ENCODE measurements at regions not wholly inside any gene's neighbourhood (a gene's known extent, or its start where the extent isn't known, plus 50 kb on each side); places are given as distances from the start of the nearest gene placed in this dataset.

GRCh38 chr9:28234133-28234893 is 661.0 kb upstream of the C9orf72 start:
- 72 to 73% methylated on average over 6 of the region's 6 CpGs for WGBS, 2 donors
- no peak for TF ChIP-seq CTCF (IDR thresholded peaks at IDR 0.05)
- no peak for TF ChIP-seq POLR2A (IDR thresholded peaks at IDR 0.05)
- no peak for DNase-seq (ENCODE audit: low spot score in 2 of 2)
- intact Hi-C loops (cut with DNase I; ENCODE audit: low total_unique reads), result no loop called here
- no peak overlapping the region for H3K4me3 ChIP-seq (ENCODE audit: low read depth, poor library complexity, severe bottlenecking)

GRCh38 chr9:28234894-28235277 is 661.6 kb upstream of the C9orf72 start:
- intact Hi-C loops (cut with DNase I; ENCODE audit: low total_unique reads), result no loop called here
- DNase-seq (ENCODE audit: low spot score in 2 of 2), result no peak
- TF ChIP-seq CTCF (IDR thresholded peaks at IDR 0.05), result no peak
- no peak for TF ChIP-seq POLR2A (IDR thresholded peaks at IDR 0.05)
- no peak overlapping the region for H3K4me3 ChIP-seq (ENCODE audit: low read depth, poor library complexity, severe bottlenecking)
- 61 to 69% methylated on average over 1 of the region's 1 CpG for WGBS, 2 donors

GRCh38 chr9:28249424-28249823 is 676.1 kb upstream of the C9orf72 start:
- no peak for TF ChIP-seq POLR2A (IDR thresholded peaks at IDR 0.05)
- TF ChIP-seq CTCF (IDR thresholded peaks at IDR 0.05), result no peak
- intact Hi-C loops (cut with DNase I; ENCODE audit: low total_unique reads), result no loop called here
- DNase-seq (ENCODE audit: low spot score in 2 of 2), result no peak
- no peak overlapping the region for H3K4me3 ChIP-seq (ENCODE audit: low read depth, poor library complexity, severe bottlenecking)
- WGBS, 2 donors, result 34 to 43% methylated on average over 2 of the region's 2 CpGs

GRCh38 chr9:28255174-28255573 is 681.9 kb upstream of the C9orf72 start:
- WGBS, 2 donors, result 77 to 78% methylated on average over 3 of the region's 3 CpGs
- intact Hi-C loops (cut with DNase I; ENCODE audit: low total_unique reads), result no loop called here

GRCh38 chr9:28260330-28260729 is 687.0 kb upstream of the C9orf72 start:
- intact Hi-C loops (cut with DNase I; ENCODE audit: low total_unique reads), result no loop called here
- TF ChIP-seq POLR2A (IDR thresholded peaks at IDR 0.05), result no peak
- TF ChIP-seq CTCF (IDR thresholded peaks at IDR 0.05), result no peak

More at GRCh38 chr9:28255174-28255573, 681.9 kb upstream of the C9orf72 start:
- DNase-seq (ENCODE audit: low spot score in 2 of 2), result no peak
- TF ChIP-seq CTCF (IDR thresholded peaks at IDR 0.05), result no peak
- no peak for TF ChIP-seq POLR2A (IDR thresholded peaks at IDR 0.05)
- no peak overlapping the region for H3K4me3 ChIP-seq (ENCODE audit: low read depth, poor library complexity, severe bottlenecking)

GRCh38 chr9:28264368-28264767 is 691.1 kb upstream of the C9orf72 start:
- WGBS, 2 donors, result 87 to 91% methylated on average over 4 of the region's 4 CpGs
- intact Hi-C loops (cut with DNase I; ENCODE audit: low total_unique reads), result no loop called here
- DNase-seq (ENCODE audit: low spot score in 2 of 2), result no peak
- no peak overlapping the region for H3K4me3 ChIP-seq (ENCODE audit: low read depth, poor library complexity, severe bottlenecking)
- no peak for TF ChIP-seq CTCF (IDR thresholded peaks at IDR 0.05)
- no peak for TF ChIP-seq POLR2A (IDR thresholded peaks at IDR 0.05)

More at GRCh38 chr9:28260330-28260729, 687.0 kb upstream of the C9orf72 start:
- H3K4me3 ChIP-seq (ENCODE audit: low read depth, poor library complexity, severe bottlenecking), result no peak overlapping the region
- 79% methylated on average over 4 of the region's 4 CpGs for WGBS, 2 donors
- no peak for DNase-seq (ENCODE audit: low spot score in 2 of 2)

Data from lower leg skin (tissue), 4 donors.